GM13977 (cell line): ENCODE measurements at regions not wholly inside any gene's neighbourhood (a gene's known extent, or its start where the extent isn't known, plus 50 kb on each side); places are given as distances from the start of the nearest gene placed in this dataset.

ENCODE experiments used
- DNase-seq: peaks from one replicate; pipeline ENCODE4 v3.0.0; 2012; ENCODE audit warnings: low spot score
- in situ Hi-C: fragments of 300-500 bp; cut with MboI; formaldehyde crosslinking; loops from one replicate; pipeline ENCODE4 v1.12.0; 2022; ENCODE audit warnings: low sequenced_read_pairs, low pct_unique_long_range_greater_than_20kb, mixed read lengths, inconsistent platforms; ENCODE audit not compliant: unreplicated experiment
- TF ChIP-seq, protein P1 (sequence below): IDR thresholded peaks from 2 replicates; pipeline ENCODE4 v1.5.1; 2012; ENCODE audit warnings: mild to moderate bottlenecking, control low read depth; ENCODE audit not compliant: insufficient read depth; ENCODE audit errors: extremely low read depth, missing control alignments

DNA sequence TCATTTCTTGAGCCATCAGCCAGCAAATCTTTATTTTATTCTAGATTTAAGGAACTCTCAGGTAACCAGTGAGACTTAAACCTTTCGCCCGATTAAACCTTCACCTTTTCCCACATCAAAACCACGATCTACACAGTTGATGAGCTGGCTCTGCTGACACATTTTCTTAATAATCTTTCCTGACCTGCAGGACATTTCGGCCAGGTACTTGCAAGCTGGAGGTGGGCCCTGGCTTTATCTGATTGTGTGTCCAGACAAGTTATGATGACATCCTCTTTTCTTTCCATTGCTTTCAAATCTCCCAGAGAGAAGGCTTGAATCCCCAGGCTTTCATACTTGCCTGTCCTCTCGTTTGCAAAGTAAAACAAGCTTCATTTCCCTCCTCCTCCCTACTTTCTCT lies 144.2 kb downstream of the EFNB2 start:
- in situ Hi-C loops, result no loop called here
- TF ChIP-seq, protein P1, sequence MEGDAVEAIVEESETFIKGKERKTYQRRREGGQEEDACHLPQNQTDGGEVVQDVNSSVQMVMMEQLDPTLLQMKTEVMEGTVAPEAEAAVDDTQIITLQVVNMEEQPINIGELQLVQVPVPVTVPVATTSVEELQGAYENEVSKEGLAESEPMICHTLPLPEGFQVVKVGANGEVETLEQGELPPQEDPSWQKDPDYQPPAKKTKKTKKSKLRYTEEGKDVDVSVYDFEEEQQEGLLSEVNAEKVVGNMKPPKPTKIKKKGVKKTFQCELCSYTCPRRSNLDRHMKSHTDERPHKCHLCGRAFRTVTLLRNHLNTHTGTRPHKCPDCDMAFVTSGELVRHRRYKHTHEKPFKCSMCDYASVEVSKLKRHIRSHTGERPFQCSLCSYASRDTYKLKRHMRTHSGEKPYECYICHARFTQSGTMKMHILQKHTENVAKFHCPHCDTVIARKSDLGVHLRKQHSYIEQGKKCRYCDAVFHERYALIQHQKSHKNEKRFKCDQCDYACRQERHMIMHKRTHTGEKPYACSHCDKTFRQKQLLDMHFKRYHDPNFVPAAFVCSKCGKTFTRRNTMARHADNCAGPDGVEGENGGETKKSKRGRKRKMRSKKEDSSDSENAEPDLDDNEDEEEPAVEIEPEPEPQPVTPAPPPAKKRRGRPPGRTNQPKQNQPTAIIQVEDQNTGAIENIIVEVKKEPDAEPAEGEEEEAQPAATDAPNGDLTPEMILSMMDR, result no peak
- DNase-seq, result no peak

DNA sequence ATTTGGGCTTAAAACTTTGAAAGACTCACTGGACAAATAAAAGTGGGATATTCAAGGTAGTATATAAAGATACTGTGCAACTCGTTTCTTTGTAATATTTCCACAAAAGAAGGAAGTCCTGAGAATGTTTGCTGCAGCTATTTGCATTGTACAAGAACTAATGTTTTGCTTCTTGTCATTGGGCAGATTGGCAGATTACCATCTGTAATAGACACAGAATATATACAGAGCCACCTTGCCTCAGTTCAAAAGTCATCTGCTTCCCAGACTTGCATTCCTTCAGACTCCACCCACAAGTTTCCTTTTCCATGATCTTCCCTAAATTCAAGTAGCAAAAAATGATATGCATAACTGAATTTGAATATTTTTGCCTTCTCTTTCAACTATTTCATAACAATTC lies 145.1 kb downstream of the EFNB2 start:
- in situ Hi-C loops, result no loop called here
- TF ChIP-seq, protein P1, result no peak
- no peak for DNase-seq

DNA sequence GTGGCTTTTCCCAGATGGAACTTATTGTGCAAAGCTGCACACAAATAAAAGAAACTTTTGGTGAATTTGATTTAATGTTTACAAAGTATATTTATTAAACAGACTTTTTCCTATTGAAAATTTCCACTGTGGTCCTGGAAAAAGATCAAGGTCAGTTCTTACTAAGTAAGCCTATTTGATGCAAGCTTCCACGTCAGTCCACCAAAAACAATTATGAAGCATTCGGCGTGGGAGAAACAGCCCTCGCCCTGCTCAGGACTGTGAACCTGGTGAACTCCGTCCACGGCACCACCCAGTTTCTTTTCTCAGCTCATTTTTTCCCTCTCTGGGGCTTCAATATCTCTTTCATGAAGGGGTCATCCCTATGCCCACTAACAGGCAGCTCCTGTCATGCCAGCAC lies 149.8 kb downstream of the EFNB2 start:
- in situ Hi-C loops, result no loop called here

GRCh38 chr13:106384516-106384915 lies 150.9 kb downstream of the EFNB2 start:
- no peak for DNase-seq
- TF ChIP-seq, protein P1, result no peak
- in situ Hi-C loops, result no loop called here

More for the DNA sequence above, 149.8 kb downstream of the EFNB2 start:
- TF ChIP-seq, protein P1, result no peak
- no peak for DNase-seq

DNA sequence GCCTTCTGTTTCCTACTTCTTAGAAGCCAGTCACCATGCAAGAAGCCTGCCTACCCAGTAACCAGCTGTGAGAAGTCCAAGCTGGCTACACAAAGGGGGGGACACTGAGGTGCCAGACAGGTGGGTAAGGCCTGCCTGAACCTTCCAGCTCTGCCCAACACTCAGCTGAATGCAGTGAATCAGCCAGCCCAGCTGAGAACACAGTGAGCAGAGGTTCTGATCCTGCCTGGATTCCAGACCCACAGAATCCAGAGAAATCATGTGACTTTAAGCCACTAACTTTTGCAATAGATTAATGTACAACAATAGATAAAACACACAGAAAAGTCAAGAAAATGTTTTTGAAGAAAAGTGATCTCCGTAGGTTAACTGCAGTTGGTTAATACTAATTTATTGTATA lies 151.7 kb downstream of the EFNB2 start:
- DNase-seq, result no peak
- in situ Hi-C loops, result no loop called here
- TF ChIP-seq, protein P1, result no peak

GRCh38 chr13:106382534-106382933 lies 152.9 kb downstream of the EFNB2 start:
- in situ Hi-C loops, result no loop called here
- DNase-seq, result no peak

GRCh38 chr13:106381091-106381490 lies 154.4 kb downstream of the EFNB2 start:
- TF ChIP-seq, protein P1, result no peak
- in situ Hi-C loops, result no loop called here
- no peak for DNase-seq

More at GRCh38 chr13:106382534-106382933, 152.9 kb downstream of the EFNB2 start:
- TF ChIP-seq, protein P1, result no peak
